Astrocyte of the cerebellum (primary cell): ENCODE measurements at regions not wholly inside any gene's neighbourhood (a gene's known extent, or its start where the extent isn't known, plus 50 kb on each side); places are given as distances from the start of the nearest gene placed in this dataset.

ENCODE experiments used
- DNase-seq: peaks from one replicate; pipeline ENCODE4 v3.0.0-alpha.2; 2011; ENCODE audit warnings: low read depth
- H3K4me3 ChIP-seq: 2 replicates; pipeline ENCODE4 v1.5.1; 2011; ENCODE audit warnings: mild to moderate bottlenecking, low read depth, low read length, moderate library complexity
- CTCF ChIP-seq: IDR thresholded peaks from 2 replicates; pipeline ENCODE4 v1.5.1; 2012; ENCODE audit warnings: low read length, low read depth, moderate library complexity, mild to moderate bottlenecking; ENCODE audit errors: missing control alignments
- in situ Hi-C: cut with HindIII; loops from 2 replicates; pipeline ENCODE4 v1.10.0; 2017; ENCODE audit warnings: low sequenced_read_pairs

- no peak overlapping the region for H3K4me3 ChIP-seq
- no peak for TF ChIP-seq CTCF
- DNase-seq: no peak
- in situ Hi-C loops: no loop called here
These were observed 285.3 kb upstream of the CDH4 start for GRCh38 chr20:60966766-60967165.

GRCh38 chr20:60967431-60968316 lies 284.4 kb upstream of the CDH4 start:
- no peak overlapping the region for H3K4me3 ChIP-seq
- no peak for DNase-seq
- in situ Hi-C loops: no loop called here
- no peak for TF ChIP-seq CTCF

- DNase-seq: no peak
- in situ Hi-C loops: no loop called here
- H3K4me3 ChIP-seq: no peak overlapping the region
- TF ChIP-seq CTCF: no peak
These were observed 283.0 kb upstream of the CDH4 start for GRCh38 chr20:60968853-60969720.

GRCh38 chr20:60970601-60971000 lies 281.5 kb upstream of the CDH4 start:
- no peak for TF ChIP-seq CTCF
- DNase-seq: no peak
- H3K4me3 ChIP-seq: no peak overlapping the region
- in situ Hi-C loops: no loop called here

- H3K4me3 ChIP-seq: no peak overlapping the region
- no peak for TF ChIP-seq CTCF
- DNase-seq: no peak
- in situ Hi-C loops: no loop called here
These were observed 278.0 kb upstream of the CDH4 start for GRCh38 chr20:60974022-60974421.

- no peak overlapping the region for H3K4me3 ChIP-seq
- no peak for TF ChIP-seq CTCF
- in situ Hi-C loops: no loop called here
- DNase-seq: no peak
These were observed 277.6 kb upstream of the CDH4 start for GRCh38 chr20:60974441-60974945.
